Fibroblast of pulmonary artery (primary cell): ENCODE measurements at regions not wholly inside any gene's neighbourhood (a gene's known extent, or its start where the extent isn't known, plus 50 kb on each side); places are given as distances from the start of the nearest gene placed in this dataset.
A peak's percentile ranks its signal among the peaks of the same experiment; 100 is the strongest.

ENCODE experiments used
- DNase-seq: peaks from one replicate; pipeline ENCODE4 v3.0.0-alpha.2; 2010; ENCODE audit warnings: low read depth
- H3K4me3 ChIP-seq: replicated peaks from 2 replicates; pipeline ENCODE4 v1.5.1; 2011; ENCODE audit warnings: low read depth, mild to moderate bottlenecking, control low read depth, low read length, moderate library complexity
- CTCF ChIP-seq: IDR thresholded peaks from 2 replicates; pipeline ENCODE4 v1.5.1; 2011; ENCODE audit warnings: mild to moderate bottlenecking, control low read depth, low read length, inconsistent platforms; ENCODE audit errors: missing control alignments

GRCh38 chr5:166576323-166576722 lies 1715.1 kb upstream of the WWC1 start:
- TF ChIP-seq CTCF = no peak
- DNase-seq = no peak
- H3K4me3 ChIP-seq = no peak overlapping the region

GRCh38 chr5:166581826-166582225 lies 1709.6 kb upstream of the WWC1 start:
- no peak for TF ChIP-seq CTCF
- no peak overlapping the region for H3K4me3 ChIP-seq
- DNase-seq = peak; percentile 24

GRCh38 chr5:166582416-166582815 lies 1709.0 kb upstream of the WWC1 start:
- no peak overlapping the region for H3K4me3 ChIP-seq
- DNase-seq = peak; percentile 2
- no peak for TF ChIP-seq CTCF

GRCh38 chr5:166594567-166594966 lies 1696.9 kb upstream of the WWC1 start:
- TF ChIP-seq CTCF = no peak
- no peak overlapping the region for H3K4me3 ChIP-seq
- no peak for DNase-seq

GRCh38 chr5:166595274-166595951 lies 1696.0 kb upstream of the WWC1 start:
- TF ChIP-seq CTCF = no peak
- no peak overlapping the region for H3K4me3 ChIP-seq
- no peak for DNase-seq

- no peak for DNase-seq
- TF ChIP-seq CTCF = no peak
- no peak overlapping the region for H3K4me3 ChIP-seq
These were observed 1695.4 kb upstream of the WWC1 start for GRCh38 chr5:166596043-166596442.

GRCh38 chr5:166602271-166602670 lies 1689.2 kb upstream of the WWC1 start:
- DNase-seq = peak; percentile 18
- TF ChIP-seq CTCF = no peak
- no peak overlapping the region for H3K4me3 ChIP-seq
